ENCODE measurements at regions not wholly inside any gene's neighbourhood (a gene's known extent, or its start where the extent isn't known, plus 50 kb on each side); places are given as distances from the start of the nearest gene placed in this dataset.

DNA sequence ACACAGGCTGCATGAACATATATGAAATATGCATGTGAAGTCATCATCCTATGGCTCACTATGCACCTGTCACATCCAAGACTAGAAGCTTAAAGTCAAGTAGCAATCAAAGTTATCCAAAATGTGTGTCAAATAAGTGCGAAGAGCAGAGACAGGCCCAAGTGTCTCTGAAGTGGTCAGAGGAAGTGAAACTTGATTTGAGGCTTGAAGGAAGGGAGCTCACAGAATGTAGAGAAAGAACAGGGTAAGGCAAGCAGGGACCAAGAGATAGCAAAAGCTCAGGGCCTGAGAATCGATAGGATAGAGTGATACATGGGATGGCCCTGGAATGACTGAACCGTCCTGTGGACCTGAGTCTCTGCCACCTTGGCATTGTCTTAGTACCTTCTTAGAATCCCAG is 274.3 kb upstream of the TRPC7 start:
- TF ChIP-seq, protein P1, sequence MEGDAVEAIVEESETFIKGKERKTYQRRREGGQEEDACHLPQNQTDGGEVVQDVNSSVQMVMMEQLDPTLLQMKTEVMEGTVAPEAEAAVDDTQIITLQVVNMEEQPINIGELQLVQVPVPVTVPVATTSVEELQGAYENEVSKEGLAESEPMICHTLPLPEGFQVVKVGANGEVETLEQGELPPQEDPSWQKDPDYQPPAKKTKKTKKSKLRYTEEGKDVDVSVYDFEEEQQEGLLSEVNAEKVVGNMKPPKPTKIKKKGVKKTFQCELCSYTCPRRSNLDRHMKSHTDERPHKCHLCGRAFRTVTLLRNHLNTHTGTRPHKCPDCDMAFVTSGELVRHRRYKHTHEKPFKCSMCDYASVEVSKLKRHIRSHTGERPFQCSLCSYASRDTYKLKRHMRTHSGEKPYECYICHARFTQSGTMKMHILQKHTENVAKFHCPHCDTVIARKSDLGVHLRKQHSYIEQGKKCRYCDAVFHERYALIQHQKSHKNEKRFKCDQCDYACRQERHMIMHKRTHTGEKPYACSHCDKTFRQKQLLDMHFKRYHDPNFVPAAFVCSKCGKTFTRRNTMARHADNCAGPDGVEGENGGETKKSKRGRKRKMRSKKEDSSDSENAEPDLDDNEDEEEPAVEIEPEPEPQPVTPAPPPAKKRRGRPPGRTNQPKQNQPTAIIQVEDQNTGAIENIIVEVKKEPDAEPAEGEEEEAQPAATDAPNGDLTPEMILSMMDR (IDR thresholded peaks at IDR 0.05; ENCODE audit: control extremely low read depth, extremely low read depth) = no peak
- Histone ChIP-seq H3K4me1 (ENCODE audit: control insufficient read depth in 5 of 5, insufficient read depth in 5 of 5, low read length in 5 of 5) (no peaks in the 10 kb centered on the region), H3K36me3 (ENCODE audit: control insufficient read depth in 4 of 4, insufficient read depth in 4 of 4, low read length in 4 of 4) (no peaks in the 10 kb centered on the region), H3K4me3 (no peak overlapping the region), H3K27ac (ENCODE audit: low read depth in 1 of 2, low read length in 1 of 2) (no peak overlapping the region), H3K9me3 (ENCODE audit: control insufficient read depth in 4 of 4, insufficient read depth in 3 of 4, low read length in 3 of 4) (peaks cover 0 to 2% (median 0%) of the 10 kb centered on the region in 4 donors), H3K9ac (ENCODE audit: insufficient read depth in 1 of 2, low read length in 2 of 2) (no peak overlapping the region), H3K27me3 (ENCODE audit: control insufficient read depth in 3 of 3, insufficient read depth in 3 of 3, low read length in 2 of 3) (no peaks in the 10 kb centered on the region)
- 88 to 90% methylated on average over 3 of the region's 3 CpGs for WGBS, 2 donors
- DNase-seq (no peak), ATAC-seq (ENCODE audit: insufficient read depth, low FRiP score) (no peak)

DNA sequence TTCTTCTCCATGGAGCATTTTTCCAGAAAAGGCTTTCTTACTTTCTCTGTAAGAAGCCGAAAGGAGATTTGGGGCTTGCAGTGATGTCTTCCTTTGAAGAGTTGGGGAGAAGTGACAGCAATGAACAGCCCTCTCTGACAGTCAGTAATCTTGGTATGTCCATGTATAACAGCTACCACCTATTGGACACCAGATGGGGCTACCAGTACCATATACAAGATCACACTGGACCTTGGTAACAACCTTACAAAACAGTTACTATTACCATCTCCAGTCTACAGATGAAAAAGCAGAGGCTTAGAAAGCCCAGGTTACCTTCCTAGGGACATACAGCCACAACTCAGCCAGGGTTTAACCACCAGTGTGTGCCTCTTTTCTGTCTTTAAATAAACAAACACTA is 272.7 kb upstream of the TRPC7 start:
- H3K27me3 ChIP-seq (ENCODE audit: control insufficient read depth in 3 of 3, insufficient read depth in 3 of 3, low read length in 2 of 3) = no peaks in the 10 kb centered on the region
- TF ChIP-seq, protein P1 (IDR thresholded peaks at IDR 0.05; ENCODE audit: control extremely low read depth, extremely low read depth) = no peak
- DNase-seq = no peak

DNA sequence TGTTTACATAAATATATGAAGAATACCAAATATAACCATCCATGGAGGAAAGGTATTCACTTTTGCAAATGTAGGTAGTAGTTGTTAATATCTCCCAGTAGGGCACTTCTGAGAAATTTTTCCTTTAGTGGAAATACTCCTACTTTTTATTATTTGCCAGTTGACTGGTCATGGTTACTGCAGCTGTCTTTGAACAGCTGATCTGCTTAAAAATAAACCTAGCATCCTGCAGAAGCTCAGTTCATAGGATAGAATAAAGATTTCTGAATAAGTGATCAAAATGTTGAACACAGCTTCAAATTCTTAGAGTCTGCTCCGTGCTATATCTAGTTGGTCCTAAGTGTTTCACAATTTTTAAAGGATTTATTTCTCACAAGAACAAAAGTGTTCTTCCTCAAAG is 270.7 kb upstream of the TRPC7 start:
- 89 to 91% methylated on average over 1 of the region's 1 CpG for WGBS, 2 donors

More for the DNA sequence above, 272.7 kb upstream of the TRPC7 start:
- Histone ChIP-seq H3K27ac (ENCODE audit: low read depth in 1 of 2, low read length in 1 of 2) (no peak overlapping the region), H3K9ac (ENCODE audit: insufficient read depth in 1 of 2, low read length in 2 of 2) (no peak overlapping the region), H3K9me3 (ENCODE audit: control insufficient read depth in 4 of 4, insufficient read depth in 3 of 4, low read length in 3 of 4) (peaks cover 0 to 2% (median 0%) of the 10 kb centered on the region in 4 donors), H3K36me3 (ENCODE audit: control insufficient read depth in 4 of 4, insufficient read depth in 4 of 4, low read length in 4 of 4) (no peaks in the 10 kb centered on the region), H3K4me1 (ENCODE audit: control insufficient read depth in 5 of 5, insufficient read depth in 5 of 5, low read length in 5 of 5) (no peaks in the 10 kb centered on the region), H3K4me3 (no peak overlapping the region)
- ATAC-seq (ENCODE audit: insufficient read depth, low FRiP score) = no peak
- 94 to 100% methylated on average over 1 of the region's 1 CpG for WGBS, 2 donors

More for the DNA sequence above, 270.7 kb upstream of the TRPC7 start:
- H3K9ac ChIP-seq (ENCODE audit: insufficient read depth in 1 of 2, low read length in 2 of 2) = no peak overlapping the region
- no peaks in the 10 kb centered on the region for H3K36me3 ChIP-seq (ENCODE audit: control insufficient read depth in 4 of 4, insufficient read depth in 4 of 4, low read length in 4 of 4)
- TF ChIP-seq, protein P1 (IDR thresholded peaks at IDR 0.05; ENCODE audit: control extremely low read depth, extremely low read depth) = no peak
- peaks cover 0 to 2% (median 0%) of the 10 kb centered on the region in 4 donors for H3K9me3 ChIP-seq (ENCODE audit: control insufficient read depth in 4 of 4, insufficient read depth in 3 of 4, low read length in 3 of 4)
- no peaks in the 10 kb centered on the region for H3K4me1 ChIP-seq (ENCODE audit: control insufficient read depth in 5 of 5, insufficient read depth in 5 of 5, low read length in 5 of 5)
- no peak overlapping the region for H3K4me3 ChIP-seq
- DNase-seq (no peak), ATAC-seq (ENCODE audit: insufficient read depth, low FRiP score) (no peak)
- H3K27ac ChIP-seq (ENCODE audit: low read depth in 1 of 2, low read length in 1 of 2) = no peak overlapping the region
- no peaks in the 10 kb centered on the region for H3K27me3 ChIP-seq (ENCODE audit: control insufficient read depth in 3 of 3, insufficient read depth in 3 of 3, low read length in 2 of 3)
